Ishikawa (cell line): ENCODE measurements at regions not wholly inside any gene's neighbourhood (a gene's known extent, or its start where the extent isn't known, plus 50 kb on each side); places are given as distances from the start of the nearest gene placed in this dataset.

Source experiments
- FOXM1 ChIP-seq: IDR thresholded peaks from 2 replicates; pipeline ENCODE4 v1.6.1; 2012; ENCODE audit warnings: low read depth, borderline replicate concordance
- MAX ChIP-seq: IDR thresholded peaks from 2 replicates; pipeline ENCODE4 v1.6.1; 2012
- RAD21 ChIP-seq: IDR thresholded peaks from 2 replicates; pipeline ENCODE4 v1.6.1; 2012; ENCODE audit warnings: low read depth
- REST ChIP-seq: IDR thresholded peaks from 2 replicates; pipeline ENCODE4 v1.6.1; 2012; ENCODE audit warnings: low read depth, mild to moderate bottlenecking
- TCF12 ChIP-seq: IDR thresholded peaks from 2 replicates; pipeline ENCODE4 v1.6.1; 2012; ENCODE audit warnings: low read depth
- TF ChIP-seq, protein P1 (sequence below): IDR thresholded peaks from 2 replicates; pipeline ENCODE4 v1.6.1; 2012

GRCh38 chr10:57294698-57295097 is 933.6 kb upstream of the ZWINT start:
- no peak for TF ChIP-seq REST
- no peak for TF ChIP-seq TCF12
- TF ChIP-seq MAX: no peak
- no peak for TF ChIP-seq FOXM1
- no peak for TF ChIP-seq RAD21
- TF ChIP-seq, protein P1, sequence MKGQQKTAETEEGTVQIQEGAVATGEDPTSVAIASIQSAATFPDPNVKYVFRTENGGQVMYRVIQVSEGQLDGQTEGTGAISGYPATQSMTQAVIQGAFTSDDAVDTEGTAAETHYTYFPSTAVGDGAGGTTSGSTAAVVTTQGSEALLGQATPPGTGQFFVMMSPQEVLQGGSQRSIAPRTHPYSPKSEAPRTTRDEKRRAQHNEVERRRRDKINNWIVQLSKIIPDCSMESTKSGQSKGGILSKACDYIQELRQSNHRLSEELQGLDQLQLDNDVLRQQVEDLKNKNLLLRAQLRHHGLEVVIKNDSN: no peak
